Gastrocnemius medialis (tissue), 4 donors: ENCODE measurements at regions not wholly inside any gene's neighbourhood (a gene's known extent, or its start where the extent isn't known, plus 50 kb on each side); places are given as distances from the start of the nearest gene placed in this dataset.

Source experiments
- ATAC-seq, 2 donors: fragments of 150-250 bp; one replicate each; pipeline ENCODE4 v1.9.1; 2016
- DNase-seq, 2 donors: peaks; one replicate each; pipeline ENCODE4 v3.0.0-alpha.2; 2019
- H3K27ac ChIP-seq, 4 donors: fragments of 200-600 bp; sonication (generic); 1 replicate in 1 of 4; 2 replicates in 3 of 4; pipeline ENCODE4 v1.5.1; 2016 to 2018; ENCODE audit warnings: mild to moderate bottlenecking in 2 of 4, moderate library complexity in 1 of 4
- H3K27me3 ChIP-seq, 3 donors: fragments of 200-600 bp; sonication (generic) in 2 of 3; 1 replicate in 1 of 3; 2 replicates in 2 of 3; pipeline versions ENCODE4 v1.5.1 to v1.6.0; 2016 to 2019; ENCODE audit warnings: mild to moderate bottlenecking in 1 of 3, moderate library complexity in 1 of 3
- H3K36me3 ChIP-seq, 2 donors: fragments of 200-600 bp; sonication (generic) in 1 of 2; one replicate each; pipeline ENCODE4 v1.5.1; 2017 to 2018
- H3K4me1 ChIP-seq, 2 donors: fragments of 200-600 bp; sonication (generic) in 1 of 2; one replicate each; pipeline ENCODE4 v1.5.1; 2016 to 2017; ENCODE audit warnings: mild to moderate bottlenecking in 2 of 2
- H3K4me3 ChIP-seq, 4 donors: fragments of 200-600 bp; sonication (generic) in 3 of 4; 1 replicate in 1 of 4; 2 replicates in 3 of 4; pipeline ENCODE4 v1.5.1; 2016 to 2019; ENCODE audit warnings: mild to moderate bottlenecking in 2 of 4
- H3K9me3 ChIP-seq, 3 donors: fragments of 200-600 bp; sonication (generic) in 2 of 3; 1 replicate in 1 of 3; 2 replicates in 2 of 3; pipeline ENCODE4 v1.5.1; 2016 to 2019
- POLR2A ChIP-seq, 2 donors: fragments of 450-650 bp; IDR thresholded peaks; one replicate each; pipeline ENCODE4 v1.6.1; 2017; ENCODE audit warnings: antibody characterized with exemption in 2 of 2, mild to moderate bottlenecking in 2 of 2, moderate library complexity in 2 of 2
- in situ Hi-C, 4 donors: fragments of 200-750 bp; cut with MboI; loops; one replicate each; pipeline versions ENCODE4 v1.15.0 to v1.8.0; 2017; ENCODE audit warnings: low sequenced_read_pairs in 4 of 4
- intact Hi-C: fragments of 100-400 bp; cut with DNase I; formaldehyde crosslinking; loops from one replicate; pipeline ENCODE4 v1.15.1; 2023; ENCODE audit warnings: low total_unique reads
- TF ChIP-seq, protein P1 (sequence below), 5 experiments: fragments of 450-650 bp in 3 of 5; fragments of 200-600 bp in 2 of 5; sonication (generic) in 2 of 5; IDR thresholded peaks in 4 of 5; conservative IDR thresholded peaks in 1 of 5; 1 replicate in 4 of 5; 2 replicates in 1 of 5; pipeline ENCODE4 v1.5.1; 2016 to 2019; ENCODE audit warnings: antibody characterized with exemption in 5 of 5, mild to moderate bottlenecking in 3 of 5, moderate library complexity in 3 of 5

- Histone ChIP-seq H3K36me3 (no peaks in the 10 kb centered on the region), H3K4me3 (no peak overlapping the region), H3K4me1 (no peaks in the 10 kb centered on the region), H3K9me3 (no peaks in the 10 kb centered on the region), H3K27ac (no peak overlapping the region), H3K27me3 (no peaks in the 10 kb centered on the region)
- TF ChIP-seq, protein P1, sequence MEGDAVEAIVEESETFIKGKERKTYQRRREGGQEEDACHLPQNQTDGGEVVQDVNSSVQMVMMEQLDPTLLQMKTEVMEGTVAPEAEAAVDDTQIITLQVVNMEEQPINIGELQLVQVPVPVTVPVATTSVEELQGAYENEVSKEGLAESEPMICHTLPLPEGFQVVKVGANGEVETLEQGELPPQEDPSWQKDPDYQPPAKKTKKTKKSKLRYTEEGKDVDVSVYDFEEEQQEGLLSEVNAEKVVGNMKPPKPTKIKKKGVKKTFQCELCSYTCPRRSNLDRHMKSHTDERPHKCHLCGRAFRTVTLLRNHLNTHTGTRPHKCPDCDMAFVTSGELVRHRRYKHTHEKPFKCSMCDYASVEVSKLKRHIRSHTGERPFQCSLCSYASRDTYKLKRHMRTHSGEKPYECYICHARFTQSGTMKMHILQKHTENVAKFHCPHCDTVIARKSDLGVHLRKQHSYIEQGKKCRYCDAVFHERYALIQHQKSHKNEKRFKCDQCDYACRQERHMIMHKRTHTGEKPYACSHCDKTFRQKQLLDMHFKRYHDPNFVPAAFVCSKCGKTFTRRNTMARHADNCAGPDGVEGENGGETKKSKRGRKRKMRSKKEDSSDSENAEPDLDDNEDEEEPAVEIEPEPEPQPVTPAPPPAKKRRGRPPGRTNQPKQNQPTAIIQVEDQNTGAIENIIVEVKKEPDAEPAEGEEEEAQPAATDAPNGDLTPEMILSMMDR (IDR thresholded peaks at IDR 0.05 in 4 of 5, conservative IDR thresholded peaks at IDR 0.05 in 1 of 5): no peak
- TF ChIP-seq POLR2A (IDR thresholded peaks at IDR 0.05): no peak
- DNase-seq: no peak
- intact Hi-C loops: no loop called here
- in situ Hi-C loops: no loop called here
- no peak for ATAC-seq
Measured at GRCh38 chr4:20386001-20386740, 134.5 kb downstream of the SLIT2 start.

DNA sequence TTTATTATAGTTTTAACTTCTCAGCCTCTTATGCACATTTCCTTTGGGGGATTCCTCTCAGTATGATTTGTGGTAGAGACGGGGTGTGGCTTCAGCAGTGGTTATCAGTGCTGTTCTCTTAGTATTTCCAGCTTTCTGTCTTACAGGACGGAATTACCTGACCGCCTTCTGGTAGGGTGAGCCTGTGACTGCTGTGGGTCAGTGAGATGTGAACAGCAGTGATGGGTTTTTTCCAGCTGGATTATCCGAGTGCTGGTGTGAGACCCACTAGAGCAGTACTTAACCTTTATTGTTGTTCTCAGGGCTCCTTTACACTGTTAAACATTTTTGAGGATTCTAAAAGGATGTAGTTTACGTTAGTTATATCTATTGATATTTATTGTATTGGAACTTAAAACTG lies 135.2 kb downstream of the SLIT2 start:
- TF ChIP-seq, protein P1 (IDR thresholded peaks at IDR 0.05 in 4 of 5, conservative IDR thresholded peaks at IDR 0.05 in 1 of 5): no peak
- TF ChIP-seq POLR2A (IDR thresholded peaks at IDR 0.05): no peak
- Histone ChIP-seq H3K27ac (no peak overlapping the region), H3K4me3 (no peak overlapping the region), H3K4me1 (no peaks in the 10 kb centered on the region), H3K9me3 (no peaks in the 10 kb centered on the region), H3K36me3 (no peaks in the 10 kb centered on the region), H3K27me3 (no peaks in the 10 kb centered on the region)
- ATAC-seq: no peak
- in situ Hi-C loops: no loop called here
- intact Hi-C loops: no loop called here
- no peak for DNase-seq

DNA sequence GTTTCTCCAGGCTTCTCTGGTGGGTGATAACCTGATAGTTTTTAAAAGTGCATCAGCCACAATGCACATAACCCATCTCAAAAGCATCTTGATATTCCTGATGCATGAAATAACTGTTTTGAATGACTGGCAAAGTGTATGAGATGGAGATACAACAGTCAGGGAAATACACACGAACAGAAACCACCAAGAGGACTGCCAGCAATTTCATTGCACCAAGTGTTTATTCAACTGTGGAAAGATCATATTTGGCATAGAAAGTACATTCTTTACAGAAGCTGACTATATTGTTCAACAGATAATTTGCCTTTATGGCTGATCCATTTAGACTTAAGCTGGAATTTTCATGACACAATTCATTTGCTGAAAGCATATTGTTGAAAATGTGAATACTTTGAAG lies 139.5 kb downstream of the SLIT2 start:
- DNase-seq (no peak), ATAC-seq (no peak)
- Histone ChIP-seq H3K27me3 (no peaks in the 10 kb centered on the region), H3K4me3 (no peak overlapping the region), H3K9me3 (no peaks in the 10 kb centered on the region), H3K27ac (no peak overlapping the region), H3K4me1 (no peaks in the 10 kb centered on the region), H3K36me3 (no peaks in the 10 kb centered on the region)
- TF ChIP-seq, protein P1 (IDR thresholded peaks at IDR 0.05 in 4 of 5, conservative IDR thresholded peaks at IDR 0.05 in 1 of 5): no peak
- TF ChIP-seq POLR2A (IDR thresholded peaks at IDR 0.05): no peak
- intact Hi-C loops: no loop called here
- in situ Hi-C loops: no loop called here

- no peaks in the 10 kb centered on the region for H3K4me1 ChIP-seq
- H3K27ac ChIP-seq: no peak overlapping the region
- no peaks in the 10 kb centered on the region for H3K36me3 ChIP-seq
- DNase-seq: no peak
- no peaks in the 10 kb centered on the region for H3K27me3 ChIP-seq
- intact Hi-C loops: no loop called here
- no peaks in the 10 kb centered on the region for H3K9me3 ChIP-seq
- TF ChIP-seq POLR2A (IDR thresholded peaks at IDR 0.05): no peak
- TF ChIP-seq, protein P1 (IDR thresholded peaks at IDR 0.05 in 4 of 5, conservative IDR thresholded peaks at IDR 0.05 in 1 of 5): no peak
- in situ Hi-C loops: no loop called here
- ATAC-seq: no peak
- no peak overlapping the region for H3K4me3 ChIP-seq
Measured at GRCh38 chr4:20391912-20392311, 140.2 kb downstream of the SLIT2 start.
